ELR (cell line): ENCODE measurements at regions not wholly inside any gene's neighbourhood (a gene's known extent, or its start where the extent isn't known, plus 50 kb on each side); places are given as distances from the start of the nearest gene placed in this dataset.

Source experiments
- DNase-seq: peaks from one replicate; pipeline ENCODE4 v3.0.0-alpha.2; 2015; ENCODE audit warnings: low read depth

DNA sequence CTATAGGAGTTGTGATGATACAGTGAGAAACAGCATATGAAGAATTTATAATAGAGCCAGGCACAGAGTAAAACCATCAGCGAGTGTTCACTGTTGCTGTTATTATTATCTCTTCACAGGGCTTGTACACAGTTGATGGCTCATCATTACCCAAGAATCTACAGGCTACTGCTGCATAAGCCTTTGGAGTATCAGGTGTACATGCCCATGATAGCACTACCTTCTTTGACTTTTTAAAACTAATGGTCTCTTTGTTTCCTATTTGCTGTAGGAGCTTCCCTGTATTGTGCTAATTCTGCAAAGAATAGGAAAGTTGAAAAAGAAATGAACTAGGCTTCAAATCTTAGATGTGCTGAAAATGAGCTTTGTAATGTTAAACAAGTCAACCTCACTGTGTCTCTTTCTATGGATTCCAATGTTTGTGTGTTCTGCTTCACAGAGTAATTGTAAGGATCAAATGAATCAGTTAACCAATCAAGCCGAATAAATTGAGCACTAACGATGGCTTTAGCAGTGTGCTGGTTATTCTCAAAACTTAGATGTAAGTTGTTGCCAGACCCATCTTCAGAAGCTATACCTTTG, 138.8 kb downstream of the TUSC7 start:
- no peak for DNase-seq

DNA sequence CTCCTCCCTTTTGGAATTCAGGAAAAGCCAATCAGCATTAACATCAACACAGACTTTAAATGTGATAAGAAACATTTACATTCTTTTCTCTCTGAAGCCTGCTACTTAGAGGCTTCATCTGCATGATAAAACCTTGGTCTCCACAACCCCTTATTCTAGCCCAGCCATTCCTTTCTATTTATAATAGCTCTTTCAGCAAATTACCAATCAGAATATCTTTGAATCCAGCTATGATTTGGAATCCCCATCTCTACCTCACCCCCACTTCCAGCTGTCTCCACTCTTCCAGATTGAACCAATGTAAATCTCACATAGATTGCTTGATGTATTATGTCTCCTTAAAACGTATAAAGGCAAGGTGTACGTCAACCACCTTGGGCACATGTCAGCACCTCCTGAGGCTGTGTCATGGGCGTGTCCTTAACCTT, 139.7 kb downstream of the TUSC7 start:
- DNase-seq = no peak

DNA sequence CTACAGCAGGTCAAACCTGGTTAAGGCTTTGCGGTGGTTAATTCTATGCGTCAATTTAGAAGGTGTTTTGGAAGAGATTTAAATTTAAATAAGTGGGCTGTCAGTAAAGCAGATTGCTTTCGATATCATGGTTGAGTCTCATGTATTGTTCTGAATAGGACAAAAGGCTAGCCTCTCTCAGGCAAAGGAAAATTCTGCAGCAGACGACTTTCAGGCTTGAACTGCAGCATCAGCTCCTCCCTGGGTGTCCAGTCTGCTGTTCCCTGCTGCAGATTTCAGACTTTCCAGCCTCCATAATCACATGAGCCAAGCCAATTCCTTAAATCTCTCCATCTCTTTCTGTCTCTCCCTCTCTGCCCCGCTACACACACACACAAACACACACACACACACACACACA, 143.2 kb downstream of the TUSC7 start:
- no peak for DNase-seq

DNA sequence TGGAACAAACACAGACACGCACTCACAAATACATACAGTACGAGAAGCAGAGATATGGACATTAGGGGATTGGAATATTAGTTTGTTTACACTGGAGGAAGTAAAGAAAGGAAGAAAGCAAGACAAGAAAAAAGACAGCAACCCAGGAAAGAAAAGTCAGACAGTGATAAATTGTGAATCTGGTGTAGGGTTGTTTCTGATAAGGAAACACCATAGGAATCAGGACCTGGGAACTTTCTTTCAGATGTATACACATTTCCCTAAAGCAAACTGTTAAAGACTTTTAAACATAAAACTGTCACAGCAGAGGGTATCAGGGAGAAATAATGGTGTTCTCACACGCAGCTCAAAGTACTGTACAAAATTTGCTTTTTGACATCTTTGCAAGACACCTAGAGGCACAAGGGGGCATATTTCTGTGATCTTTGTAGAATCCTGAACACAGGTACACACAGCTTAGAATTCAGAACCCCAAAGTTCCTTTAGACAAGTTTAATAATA, 153.7 kb downstream of the TUSC7 start:
- DNase-seq = no peak

DNA sequence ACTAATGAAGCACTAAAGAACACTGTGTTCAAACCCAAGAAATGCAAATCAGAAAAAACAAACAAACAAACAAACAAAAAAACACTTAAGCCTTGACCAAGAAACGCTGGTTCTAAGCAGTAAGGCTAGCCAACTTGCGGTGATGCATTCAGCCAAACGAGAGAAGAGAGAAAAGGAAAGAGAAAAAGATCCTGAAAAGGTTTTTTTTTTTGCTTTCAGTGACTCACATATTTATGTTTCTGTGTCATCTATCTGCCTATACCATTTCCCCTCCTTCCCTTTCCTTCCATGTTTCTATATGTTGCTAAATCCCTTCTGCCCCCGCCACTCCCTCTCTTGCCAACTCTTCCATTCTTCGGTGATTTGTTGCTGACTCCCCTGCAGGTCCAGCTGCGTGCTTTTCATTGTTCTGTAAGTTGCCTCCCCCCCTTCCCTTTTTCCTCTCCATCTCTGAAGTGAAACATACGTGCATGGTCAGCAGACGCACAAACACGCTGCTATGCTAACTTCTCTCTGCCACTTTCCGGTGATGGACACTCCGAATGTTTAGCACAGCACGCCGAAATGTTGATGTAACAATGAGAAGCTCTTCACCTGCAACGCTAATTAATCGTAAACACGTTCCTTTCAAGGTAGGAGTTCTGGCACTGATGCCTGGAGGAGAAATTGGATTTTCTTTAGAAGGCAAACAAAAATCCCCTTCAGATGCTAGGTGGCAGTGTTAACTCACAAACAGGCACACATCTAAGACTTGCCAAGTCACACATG, 154.4 kb downstream of the TUSC7 start:
- DNase-seq = peak; percentile 61

DNA sequence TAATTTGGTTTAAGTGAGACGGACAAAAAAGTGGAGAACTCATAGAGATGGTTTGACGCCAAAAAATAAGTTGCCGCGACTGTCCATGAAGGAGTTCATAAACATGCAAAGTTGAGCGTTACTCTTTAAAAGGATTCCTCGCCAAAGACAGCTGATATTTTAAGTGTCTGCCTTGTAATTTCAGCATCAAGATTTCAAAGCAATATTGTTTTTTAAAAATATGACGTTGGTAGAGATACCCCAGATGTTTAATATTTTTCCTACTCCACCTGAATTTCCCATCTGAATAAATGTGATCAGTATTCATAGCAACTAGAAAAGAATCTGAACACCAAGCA, 155.0 kb downstream of the TUSC7 start:
- DNase-seq = no peak

DNA sequence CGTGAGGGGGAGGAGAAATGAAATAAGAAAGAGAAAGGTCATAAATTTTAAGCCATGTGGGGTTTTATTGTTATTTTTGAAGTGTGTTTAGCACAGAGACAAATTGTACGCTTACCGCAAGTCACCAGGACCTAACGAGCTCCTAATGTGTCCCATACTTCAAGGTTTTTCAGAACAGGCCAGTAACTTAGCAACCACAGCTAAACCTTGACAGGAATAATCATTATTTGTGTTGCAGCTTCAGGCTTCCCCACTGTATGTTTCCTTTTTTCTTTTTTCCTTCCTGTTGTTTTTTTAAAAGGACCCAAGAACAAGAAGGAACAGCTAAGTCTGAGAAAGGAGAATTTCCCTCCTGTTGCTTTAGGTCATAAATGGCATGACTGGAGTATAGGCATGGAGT, 160.8 kb downstream of the TUSC7 start:
- no peak for DNase-seq

DNA sequence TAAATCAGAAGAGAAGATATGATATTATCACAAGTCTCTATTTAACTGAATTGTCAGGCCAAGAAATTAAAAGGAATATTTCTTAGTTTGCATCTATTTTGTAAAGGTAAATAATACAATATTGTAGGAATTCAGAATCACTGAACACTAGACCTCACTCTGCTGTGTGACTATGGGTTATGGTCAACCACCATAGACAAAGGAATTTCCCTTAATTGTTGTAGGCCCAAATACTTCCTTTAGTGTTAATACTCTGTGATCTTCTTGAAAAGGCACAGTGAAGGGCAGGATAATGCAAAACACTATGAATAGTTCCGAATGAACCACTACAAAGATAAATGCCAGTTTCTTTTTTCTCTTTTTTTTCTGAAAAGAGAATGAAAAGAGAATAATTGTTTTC, 162.3 kb downstream of the TUSC7 start:
- no peak for DNase-seq

DNA sequence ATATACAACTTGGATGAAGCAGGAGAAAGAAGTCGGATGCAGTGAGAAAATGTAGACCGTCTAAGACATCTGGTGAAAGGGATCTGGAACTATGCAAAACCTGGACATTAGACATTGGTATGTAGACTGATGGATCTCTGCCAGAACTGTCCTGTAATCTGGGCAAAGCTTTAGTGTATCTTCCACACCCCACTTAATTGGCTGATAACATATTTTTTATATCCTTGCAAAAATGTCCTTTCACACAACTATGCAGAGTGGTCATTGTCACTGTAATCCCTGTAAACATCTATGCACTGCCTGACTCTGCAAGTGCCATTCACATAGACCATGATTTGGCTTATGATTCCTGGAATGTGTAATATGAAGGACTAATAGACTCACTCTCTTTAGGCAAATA, 163.1 kb downstream of the TUSC7 start:
- DNase-seq = no peak

DNA sequence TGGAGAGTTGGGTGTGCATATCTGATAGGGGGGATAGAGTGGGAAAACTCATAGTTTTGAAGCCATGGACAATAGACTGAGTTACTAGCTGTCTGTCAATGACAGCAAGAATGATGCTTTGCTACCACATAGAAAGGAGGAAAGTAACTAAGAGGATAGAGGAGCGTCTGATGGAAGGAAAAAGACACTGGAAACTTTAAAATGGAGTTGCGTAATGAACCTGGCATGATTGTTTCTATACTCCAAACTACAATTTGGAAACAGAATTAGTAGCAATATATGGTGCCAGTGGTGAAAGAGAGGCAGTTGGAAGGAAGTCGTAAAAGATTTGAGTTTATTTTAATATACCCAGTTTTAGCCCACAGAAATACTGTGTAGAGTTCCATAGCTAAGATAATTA, 163.6 kb downstream of the TUSC7 start:
- DNase-seq = no peak

DNA sequence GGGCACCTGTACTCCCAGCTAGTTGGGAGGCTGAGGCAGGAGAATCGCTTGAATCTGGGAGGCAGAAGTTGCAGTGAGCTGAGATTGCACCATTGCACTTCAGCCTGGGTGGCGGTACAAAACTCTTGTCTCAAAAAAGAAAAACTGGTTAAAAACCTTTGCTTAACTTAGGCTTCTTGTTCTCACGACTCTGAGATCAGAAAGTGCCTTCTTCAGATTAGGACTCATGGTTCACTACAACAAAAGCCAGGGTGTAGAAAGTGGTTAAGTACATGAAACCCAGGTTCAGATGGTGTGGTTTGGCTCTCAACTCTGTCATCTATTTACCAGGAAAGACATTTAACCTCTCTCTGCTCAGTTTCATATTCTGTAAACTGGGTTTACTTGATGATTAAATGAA, 168.4 kb downstream of the TUSC7 start:
- no peak for DNase-seq

DNA sequence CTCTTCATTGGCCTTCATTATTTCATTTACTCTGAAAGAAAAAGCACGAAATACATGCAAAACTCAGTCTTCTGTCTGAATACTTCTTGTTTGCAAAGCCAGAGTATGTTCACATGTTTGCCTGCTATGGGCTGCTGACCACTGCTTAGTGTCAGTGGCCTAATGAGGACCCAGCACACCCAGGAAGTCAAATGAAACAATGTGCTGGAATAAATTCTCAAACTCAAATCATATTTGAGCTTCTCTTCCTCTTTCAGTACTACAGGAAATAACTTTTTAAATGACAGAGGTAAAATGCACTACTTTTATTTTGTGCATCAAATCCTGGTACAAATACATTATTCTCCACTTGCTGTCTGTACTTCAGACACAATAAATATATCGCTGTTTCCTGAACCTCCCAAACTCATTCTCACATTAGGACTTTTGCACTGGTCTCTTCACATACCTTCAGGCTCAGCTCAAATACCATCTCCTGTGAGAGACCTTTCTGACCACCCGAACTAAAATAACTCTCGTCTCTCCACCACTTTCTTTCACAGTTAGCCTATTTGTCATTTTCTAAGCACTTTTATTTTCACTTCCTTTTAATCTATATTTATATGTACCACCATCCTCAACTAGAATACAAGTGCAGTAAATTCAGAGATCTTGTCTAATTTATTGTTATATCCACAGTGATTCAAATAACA, 176.8 kb downstream of the TUSC7 start:
- DNase-seq = no peak

DNA sequence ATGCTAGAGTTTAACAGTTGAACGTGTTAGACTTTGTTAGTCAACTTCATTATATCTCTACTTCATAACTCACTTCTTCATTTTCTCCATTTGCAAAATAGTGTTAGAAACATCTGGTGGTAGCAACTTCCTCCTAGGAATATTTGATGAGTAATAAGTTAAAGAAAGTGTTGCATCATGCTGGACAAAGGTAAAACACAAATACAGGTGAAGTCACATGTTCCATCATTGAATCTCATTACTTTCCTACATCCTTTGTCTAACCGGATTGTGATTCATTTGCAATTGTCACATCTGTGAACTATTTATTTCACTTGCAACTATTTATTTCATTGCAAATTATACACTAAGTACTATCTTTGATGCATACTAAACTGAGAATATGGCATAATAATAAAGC, 186.5 kb downstream of the TUSC7 start:
- no peak for DNase-seq

DNA sequence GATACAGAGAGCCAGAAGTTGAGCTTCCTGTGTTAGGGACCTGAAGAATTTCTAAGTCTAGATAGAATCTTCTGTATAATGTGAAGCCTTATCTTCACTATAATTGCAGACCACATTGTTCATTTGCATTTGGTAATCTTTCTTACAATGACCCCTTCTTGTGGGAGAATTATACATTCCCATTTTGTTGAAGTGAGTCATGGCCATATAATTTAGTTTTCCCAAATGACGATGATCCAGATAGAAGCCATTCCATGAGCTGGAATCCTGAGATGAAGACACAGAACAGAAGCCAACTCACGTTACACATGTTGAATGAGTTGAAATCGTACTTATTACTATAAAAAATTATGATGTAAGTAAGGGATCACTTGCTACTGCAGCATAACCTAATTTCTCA, 187.8 kb downstream of the TUSC7 start:
- DNase-seq = peak; percentile 6

DNA sequence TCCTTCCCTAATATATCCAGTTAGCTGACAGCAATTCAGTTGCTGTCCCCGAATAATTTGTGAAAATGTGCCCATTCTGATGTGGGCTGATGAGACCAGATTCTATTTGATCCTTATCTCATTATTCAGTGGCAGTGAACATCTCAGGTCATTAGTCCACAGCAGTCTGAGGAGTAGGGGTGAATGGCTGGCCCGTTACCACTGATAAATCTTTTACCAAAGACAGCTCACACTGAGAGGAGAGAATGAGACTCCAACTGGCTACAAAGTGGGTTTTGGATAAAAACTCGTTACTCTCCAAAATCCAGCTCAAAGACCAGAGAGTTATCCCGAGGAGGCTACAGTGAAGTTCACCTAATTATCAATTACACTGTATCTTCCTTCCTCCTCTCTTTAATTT, 189.7 kb downstream of the TUSC7 start:
- no peak for DNase-seq

DNA sequence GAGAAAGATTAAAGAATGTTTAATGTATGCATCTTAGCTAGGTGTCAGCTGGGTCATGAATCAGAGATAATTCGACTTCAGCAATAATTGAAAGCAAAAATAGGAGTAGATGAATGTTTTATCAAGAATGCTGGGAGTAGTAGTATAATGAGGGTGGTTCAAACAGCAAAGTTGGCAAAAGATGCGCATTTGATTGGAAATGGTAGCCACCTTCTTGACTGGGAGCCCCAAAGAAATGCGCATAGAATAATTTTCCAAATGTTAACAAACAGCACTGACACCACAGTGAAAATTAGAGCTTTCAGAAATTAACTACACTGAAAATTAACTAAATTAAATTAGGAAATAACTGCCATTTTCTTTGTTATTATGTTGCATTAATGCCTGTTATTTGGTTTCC, 195.8 kb downstream of the TUSC7 start:
- no peak for DNase-seq

DNA sequence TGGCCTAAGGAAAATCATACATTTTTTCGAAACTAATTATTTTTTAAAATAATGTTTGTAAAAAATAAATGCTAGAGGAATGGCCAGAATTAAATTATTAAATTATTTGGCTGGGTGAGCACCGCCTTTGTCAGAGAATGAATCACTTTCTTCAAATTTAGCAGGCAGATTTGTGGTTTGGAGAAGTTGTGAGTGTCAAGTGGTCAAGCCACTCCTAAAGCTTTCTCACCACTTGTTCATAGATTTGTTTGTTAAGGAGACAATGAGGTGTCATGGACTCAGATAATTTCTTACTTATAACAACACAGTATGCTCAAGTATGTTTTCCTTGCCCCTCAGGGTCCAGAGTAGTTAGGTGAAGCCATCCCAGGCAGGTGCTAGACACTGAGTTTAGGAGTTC, 196.2 kb downstream of the TUSC7 start:
- peak; percentile 20 for DNase-seq

DNA sequence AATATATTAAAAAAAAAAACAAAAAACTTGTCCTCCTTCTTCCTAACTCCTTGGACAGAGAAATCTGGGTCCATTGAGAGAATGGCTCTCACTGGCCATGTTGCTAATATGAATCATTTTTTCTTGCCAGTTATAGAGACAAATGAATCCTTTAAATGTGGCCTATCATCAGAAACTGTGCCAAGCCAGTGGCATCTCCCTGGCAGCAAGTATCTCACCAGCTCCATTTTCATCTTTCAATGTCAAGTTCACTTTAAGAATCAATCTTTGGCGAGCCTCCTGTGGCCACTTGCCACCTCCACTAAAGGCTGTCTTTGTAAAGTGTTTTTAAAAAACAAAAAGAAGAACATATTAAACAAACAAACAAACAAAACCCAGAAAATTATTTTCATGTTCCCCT, 202.5 kb downstream of the TUSC7 start:
- no peak for DNase-seq

DNA sequence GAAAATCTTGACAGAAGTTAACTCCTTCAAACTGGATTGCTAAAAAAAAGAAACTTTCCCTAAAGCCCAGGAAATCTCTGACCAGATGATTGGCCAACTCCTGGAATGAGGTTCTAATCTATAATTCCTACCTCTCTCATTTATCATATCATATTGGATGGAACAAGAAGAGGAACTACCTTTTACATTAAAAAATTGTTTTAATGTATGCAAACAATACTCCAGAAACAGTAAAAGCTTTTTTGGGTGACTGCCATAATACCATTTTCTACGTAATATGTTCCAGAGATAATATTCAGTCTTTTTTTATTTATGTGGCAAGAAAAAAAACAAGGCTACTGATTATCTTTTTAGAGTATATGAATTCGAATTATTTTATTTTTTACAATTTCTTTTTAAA, 204.4 kb downstream of the TUSC7 start:
- no peak for DNase-seq

DNA sequence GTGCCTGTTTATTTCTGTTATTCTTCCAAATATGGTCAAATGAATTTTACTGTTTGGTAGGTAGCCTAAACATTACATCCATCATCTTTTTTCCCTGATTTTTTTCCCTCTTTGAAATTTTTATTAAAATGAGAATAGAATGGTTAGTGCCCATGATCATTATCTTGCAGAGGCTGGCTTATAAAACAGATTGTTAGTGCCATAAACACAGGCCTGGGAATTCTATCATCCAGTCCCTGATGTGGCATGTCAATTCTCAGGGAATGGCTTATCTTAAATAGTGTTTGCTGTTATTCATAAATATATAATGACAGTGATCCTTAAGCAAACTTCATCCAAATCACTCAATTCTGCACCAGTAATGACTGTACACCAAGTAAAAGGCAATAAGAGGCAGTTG, 207.3 kb downstream of the TUSC7 start:
- no peak for DNase-seq

DNA sequence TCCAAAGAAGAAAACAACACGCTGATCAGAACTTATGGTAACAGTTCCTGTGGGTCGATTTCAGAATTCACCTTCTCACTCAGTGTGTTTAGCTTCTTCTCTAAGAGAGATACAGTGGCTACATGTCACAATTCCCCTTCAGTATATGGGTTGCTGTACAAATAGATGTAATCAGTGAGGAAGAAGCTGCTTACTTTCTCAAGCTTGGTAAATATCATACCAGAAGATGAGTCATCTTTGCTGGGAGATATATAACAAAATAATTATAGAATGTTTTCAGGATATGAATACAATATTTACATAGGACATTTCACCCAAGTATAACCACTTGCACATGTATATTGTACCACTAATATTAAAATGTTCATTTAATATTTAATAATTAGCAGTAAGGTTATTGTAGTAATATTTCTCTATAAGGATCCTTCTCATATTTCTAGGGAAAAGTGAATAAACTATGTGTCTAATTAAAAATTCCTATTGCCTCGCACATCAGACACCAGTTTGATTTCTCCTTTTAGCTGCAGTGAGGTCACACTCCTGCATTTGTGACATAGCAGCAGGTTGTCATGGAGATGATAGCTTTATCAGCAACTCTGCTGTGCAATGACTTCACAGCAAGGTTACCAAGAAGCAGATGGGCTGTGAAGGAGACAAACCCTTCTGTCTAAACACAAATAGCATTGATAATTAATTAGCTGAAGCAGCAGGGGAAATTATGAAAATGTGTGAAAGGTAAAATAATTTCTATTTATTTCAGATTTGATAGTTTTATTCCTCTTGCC, 211.4 kb downstream of the TUSC7 start:
- DNase-seq = peak; percentile 17

DNA sequence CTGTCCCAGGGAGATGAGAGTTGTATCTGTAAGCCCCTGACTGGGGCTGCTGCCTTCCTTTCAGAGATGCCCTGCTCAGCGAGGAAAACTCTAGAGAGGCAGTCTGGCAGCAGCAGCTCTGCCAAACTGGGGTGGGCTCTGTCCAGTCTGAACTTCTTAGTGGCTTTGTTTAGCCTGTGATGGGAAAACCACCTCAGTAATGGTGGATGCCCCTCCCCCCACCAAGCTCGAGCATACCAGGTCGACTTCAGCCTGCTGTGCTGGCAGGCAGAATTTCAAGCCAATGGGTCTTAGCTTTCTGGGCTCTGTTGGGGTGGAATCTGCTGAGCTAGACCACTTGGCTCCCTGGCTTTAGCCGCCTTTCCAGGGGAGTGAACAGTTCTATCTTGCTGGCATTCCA, 218.3 kb downstream of the TUSC7 start:
- no peak for DNase-seq
